Natural killer cell (primary cell): ENCODE measurements at regions not wholly inside any gene's neighbourhood (a gene's known extent, or its start where the extent isn't known, plus 50 kb on each side); places are given as distances from the start of the nearest gene placed in this dataset.

ENCODE experiments used
- ATAC-seq, 3 donors: fragments of 150-1000 bp in 2 of 3; fragments of 200-7000 bp in 1 of 3; cut with Tn5 transposase; 1 replicate in 1 of 3; 2 replicates in 2 of 3; pipeline ENCODE4 v1.10.0; 2021; ENCODE audit warnings: mild to moderate bottlenecking in 2 of 3, moderate library complexity in 2 of 3
- DNase-seq, 2 donors: peaks; one replicate each; pipeline versions ENCODE4 v3.0.0 to v3.0.0-alpha.2; 2013 to 2021; ENCODE audit warnings: mixed read lengths in 1 of 2
- H3K27ac ChIP-seq: one replicate; pipeline ENCODE4 v1.5.1; 2013; ENCODE audit warnings: mild to moderate bottlenecking, low read length
- H3K27me3 ChIP-seq: one replicate; pipeline ENCODE4 v1.6.1; 2013; ENCODE audit warnings: low read length; ENCODE audit not compliant: control insufficient read depth, insufficient read depth
- H3K36me3 ChIP-seq: one replicate; pipeline ENCODE4 v1.6.1; 2013; ENCODE audit warnings: low read length; ENCODE audit not compliant: control insufficient read depth, insufficient read depth
- H3K4me1 ChIP-seq: one replicate; pipeline ENCODE4 v1.6.1; 2013; ENCODE audit warnings: low read length; ENCODE audit not compliant: control insufficient read depth, insufficient read depth
- H3K4me3 ChIP-seq: one replicate; pipeline ENCODE4 v1.5.1; 2013; ENCODE audit warnings: low read length
- H3K9me3 ChIP-seq: one replicate; pipeline ENCODE4 v1.6.1; 2013; ENCODE audit warnings: low read length; ENCODE audit not compliant: control insufficient read depth, insufficient read depth
- H3K27ac Mint-ChIP-seq, 2 donors: one replicate each; pipeline ENCODE4 v1.8.0; 2022; ENCODE audit warnings: mild to moderate bottlenecking in 2 of 2, mixed read lengths in 2 of 2, moderate library complexity in 1 of 2
- H3K27me3 Mint-ChIP-seq, 2 donors: one replicate each; pipeline ENCODE4 v1.8.0; 2022; ENCODE audit warnings: low read depth in 2 of 2, mixed read lengths in 2 of 2
- H3K36me3 Mint-ChIP-seq: one replicate; pipeline ENCODE4 v1.8.0; 2022; ENCODE audit warnings: mixed read lengths
- H3K4me1 Mint-ChIP-seq, 2 donors: one replicate each; pipeline ENCODE4 v1.8.0; 2022; ENCODE audit warnings: mixed read lengths in 2 of 2
- H3K4me3 Mint-ChIP-seq: one replicate; pipeline ENCODE4 v1.8.0; 2022; ENCODE audit warnings: mild to moderate bottlenecking, moderate library complexity, mixed read lengths
- H3K9me3 Mint-ChIP-seq, 2 donors: one replicate each; pipeline ENCODE4 v1.8.0; 2022; ENCODE audit warnings: mixed read lengths in 2 of 2
- CTCF ChIP-seq: fragments of 200-600 bp; IDR thresholded peaks from one replicate; pipeline ENCODE4 v1.8.0; 2022; ENCODE audit warnings: antibody characterized with exemption
- WGBS: methylation state at CpG from one replicate; pipeline ENCODE4 v1.1.7; 2013; ENCODE audit warnings: missing lambda C conversion rate; ENCODE audit not compliant: insufficient coverage; 5-methylcytosine and 5-hydroxymethylcytosine counted together
- intact Hi-C: fragments of 100-400 bp; cut with micrococcal nuclease; formaldehyde crosslinking; loops from one replicate; pipeline ENCODE4 v1.14.2; 2022

- TF ChIP-seq CTCF: no peak
- Mint-ChIP-seq H3K36me3 (no peaks in the 10 kb centered on the region), H3K27me3 (peaks cover 0 to 2% of the 10 kb centered on the region in 2 donors), H3K27ac (no peak overlapping the region), H3K9me3 (no peaks in the 10 kb centered on the region), H3K4me1 (no peaks in the 10 kb centered on the region), H3K4me3 (no peak overlapping the region)
- H3K27me3 ChIP-seq: no peaks in the 10 kb centered on the region
- H3K36me3 ChIP-seq: no peaks in the 10 kb centered on the region
- no peaks in the 10 kb centered on the region for H3K4me1 ChIP-seq
- ATAC-seq (no peak), DNase-seq (no peak)
- 83% methylated on average over 4 of the region's 5 CpGs for WGBS
- H3K9me3 ChIP-seq: no peaks in the 10 kb centered on the region
- intact Hi-C loops: no loop called here
- no peak overlapping the region for H3K4me3 ChIP-seq
- H3K27ac ChIP-seq: no peak overlapping the region
These were observed 214.4 kb downstream of the METTL4 start for GRCh38 chr18:2356906-2357305.

- Histone ChIP-seq H3K9me3 (no peaks in the 10 kb centered on the region), H3K4me3 (no peak overlapping the region), H3K36me3 (no peaks in the 10 kb centered on the region), H3K4me1 (no peaks in the 10 kb centered on the region), H3K27me3 (no peaks in the 10 kb centered on the region), H3K27ac (no peak overlapping the region)
- Mint-ChIP-seq H3K4me1 (no peaks in the 10 kb centered on the region), H3K36me3 (no peaks in the 10 kb centered on the region), H3K27ac (no peak overlapping the region), H3K27me3 (peaks cover 0 to 2% of the 10 kb centered on the region in 2 donors), H3K4me3 (no peak overlapping the region), H3K9me3 (no peaks in the 10 kb centered on the region)
- no peak for DNase-seq
- WGBS: 93% methylated on average over 1 of the region's 1 CpG
- no peak for TF ChIP-seq CTCF
- intact Hi-C loops: no loop called here
- no peak for ATAC-seq
These were observed 210.4 kb downstream of the METTL4 start for GRCh38 chr18:2360861-2361260.

GRCh38 chr18:2368102-2368501, 203.2 kb downstream of the METTL4 start:
- Mint-ChIP-seq H3K9me3 (no peaks in the 10 kb centered on the region), H3K27ac (no peak overlapping the region), H3K4me3 (no peak overlapping the region), H3K4me1 (no peaks in the 10 kb centered on the region), H3K27me3 (peaks cover 0 to 6% of the 10 kb centered on the region in 2 donors), H3K36me3 (no peaks in the 10 kb centered on the region)
- Histone ChIP-seq H3K4me1 (no peaks in the 10 kb centered on the region), H3K27ac (no peak overlapping the region), H3K27me3 (no peaks in the 10 kb centered on the region), H3K4me3 (no peak overlapping the region), H3K36me3 (no peaks in the 10 kb centered on the region), H3K9me3 (no peaks in the 10 kb centered on the region)
- TF ChIP-seq CTCF: no peak
- WGBS: 74% methylated on average over 3 of the region's 3 CpGs
- DNase-seq (no peak), ATAC-seq (no peak)
- intact Hi-C loops: no loop called here

- Mint-ChIP-seq H3K36me3 (no peaks in the 10 kb centered on the region), H3K9me3 (peaks cover 2 to 5% of the 10 kb centered on the region in 2 donors), H3K4me1 (no peaks in the 10 kb centered on the region), H3K27me3 (peaks cover 0 to 6% of the 10 kb centered on the region in 2 donors), H3K4me3 (no peak overlapping the region), H3K27ac (no peak overlapping the region)
- Histone ChIP-seq H3K9me3 (no peaks in the 10 kb centered on the region), H3K4me1 (no peaks in the 10 kb centered on the region), H3K27me3 (no peaks in the 10 kb centered on the region), H3K36me3 (no peaks in the 10 kb centered on the region), H3K4me3 (no peak overlapping the region), H3K27ac (no peak overlapping the region)
- DNase-seq: no peak
- WGBS: 88% methylated on average over 1 of the region's 2 CpGs
- no peak for ATAC-seq
- intact Hi-C loops: no loop called here
- TF ChIP-seq CTCF: no peak
These were observed 194.6 kb downstream of the METTL4 start for GRCh38 chr18:2376707-2377106.
